ENCODE measurements at regions not wholly inside any gene's neighbourhood (a gene's known extent, or its start where the extent isn't known, plus 50 kb on each side); places are given as distances from the start of the nearest gene placed in this dataset.

DNA sequence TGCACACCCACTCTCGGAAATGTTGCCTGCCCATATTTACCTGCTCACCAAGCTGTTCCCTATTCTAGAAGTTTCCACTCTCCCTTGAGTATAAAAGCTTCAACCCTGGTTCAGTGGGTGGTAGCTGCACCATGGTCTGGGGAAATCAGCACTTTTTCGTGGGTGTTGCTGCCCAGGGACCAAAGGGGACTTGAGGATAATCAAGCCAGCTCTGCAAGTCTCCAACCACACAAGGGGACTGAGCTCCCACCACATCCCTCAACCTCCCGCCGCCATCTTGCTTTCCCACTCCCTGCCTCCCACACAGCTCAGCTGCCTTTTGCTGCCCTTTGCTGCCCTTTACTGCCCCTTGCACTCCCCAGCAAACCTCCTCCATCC, 210.0 kb downstream of the AUH start:
- Histone ChIP-seq H3K4me1 (no peaks in the 10 kb centered on the region), H3K4me3 (no peak overlapping the region), H3K27ac (no peak overlapping the region), H3K9me3 (no peaks in the 10 kb centered on the region), H3K27me3 (no peaks in the 10 kb centered on the region), H3K36me3 (no peaks in the 10 kb centered on the region)
- intact Hi-C loops (cut with DNase I): no loop called here
- ATAC-seq: peak; percentile 14
- DNase-seq: no peak
- TF ChIP-seq, protein P1, sequence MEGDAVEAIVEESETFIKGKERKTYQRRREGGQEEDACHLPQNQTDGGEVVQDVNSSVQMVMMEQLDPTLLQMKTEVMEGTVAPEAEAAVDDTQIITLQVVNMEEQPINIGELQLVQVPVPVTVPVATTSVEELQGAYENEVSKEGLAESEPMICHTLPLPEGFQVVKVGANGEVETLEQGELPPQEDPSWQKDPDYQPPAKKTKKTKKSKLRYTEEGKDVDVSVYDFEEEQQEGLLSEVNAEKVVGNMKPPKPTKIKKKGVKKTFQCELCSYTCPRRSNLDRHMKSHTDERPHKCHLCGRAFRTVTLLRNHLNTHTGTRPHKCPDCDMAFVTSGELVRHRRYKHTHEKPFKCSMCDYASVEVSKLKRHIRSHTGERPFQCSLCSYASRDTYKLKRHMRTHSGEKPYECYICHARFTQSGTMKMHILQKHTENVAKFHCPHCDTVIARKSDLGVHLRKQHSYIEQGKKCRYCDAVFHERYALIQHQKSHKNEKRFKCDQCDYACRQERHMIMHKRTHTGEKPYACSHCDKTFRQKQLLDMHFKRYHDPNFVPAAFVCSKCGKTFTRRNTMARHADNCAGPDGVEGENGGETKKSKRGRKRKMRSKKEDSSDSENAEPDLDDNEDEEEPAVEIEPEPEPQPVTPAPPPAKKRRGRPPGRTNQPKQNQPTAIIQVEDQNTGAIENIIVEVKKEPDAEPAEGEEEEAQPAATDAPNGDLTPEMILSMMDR (IDR thresholded peaks at IDR 0.05): no peak

GRCh38 chr9:91154686-91155085, 207.0 kb downstream of the AUH start:
- Histone ChIP-seq H3K9me3 (no peaks in the 10 kb centered on the region), H3K4me1 (no peaks in the 10 kb centered on the region), H3K27me3 (no peaks in the 10 kb centered on the region), H3K27ac (no peak overlapping the region), H3K36me3 (no peaks in the 10 kb centered on the region), H3K4me3 (no peak overlapping the region)
- ATAC-seq (no peak), DNase-seq (no peak)
- TF ChIP-seq, protein P1 (IDR thresholded peaks at IDR 0.05): no peak
- intact Hi-C loops (cut with DNase I): no loop called here

GRCh38 chr9:91155181-91155580, 206.5 kb downstream of the AUH start:
- Histone ChIP-seq H3K4me1 (no peaks in the 10 kb centered on the region), H3K36me3 (no peaks in the 10 kb centered on the region), H3K27me3 (no peaks in the 10 kb centered on the region), H3K4me3 (no peak overlapping the region), H3K9me3 (no peaks in the 10 kb centered on the region), H3K27ac (no peak overlapping the region)
- TF ChIP-seq, protein P1 (IDR thresholded peaks at IDR 0.05): no peak
- intact Hi-C loops (cut with DNase I): no loop called here
- no peak for ATAC-seq
- no peak for DNase-seq

- no peaks in the 10 kb centered on the region for H3K9me3 ChIP-seq
- H3K27ac ChIP-seq: peak overlapping the region; percentile 6
- no peak for ATAC-seq
- intact Hi-C loops (cut with DNase I): no loop called here
- H3K36me3 ChIP-seq: no peaks in the 10 kb centered on the region
- H3K4me3 ChIP-seq: no peak overlapping the region
- TF ChIP-seq, protein P1 (IDR thresholded peaks at IDR 0.05): no peak
- no peaks in the 10 kb centered on the region for H3K27me3 ChIP-seq
- DNase-seq: no peak
- no peaks in the 10 kb centered on the region for H3K4me1 ChIP-seq
Measured at GRCh38 chr9:91155746-91156376, 205.9 kb downstream of the AUH start.

DNA sequence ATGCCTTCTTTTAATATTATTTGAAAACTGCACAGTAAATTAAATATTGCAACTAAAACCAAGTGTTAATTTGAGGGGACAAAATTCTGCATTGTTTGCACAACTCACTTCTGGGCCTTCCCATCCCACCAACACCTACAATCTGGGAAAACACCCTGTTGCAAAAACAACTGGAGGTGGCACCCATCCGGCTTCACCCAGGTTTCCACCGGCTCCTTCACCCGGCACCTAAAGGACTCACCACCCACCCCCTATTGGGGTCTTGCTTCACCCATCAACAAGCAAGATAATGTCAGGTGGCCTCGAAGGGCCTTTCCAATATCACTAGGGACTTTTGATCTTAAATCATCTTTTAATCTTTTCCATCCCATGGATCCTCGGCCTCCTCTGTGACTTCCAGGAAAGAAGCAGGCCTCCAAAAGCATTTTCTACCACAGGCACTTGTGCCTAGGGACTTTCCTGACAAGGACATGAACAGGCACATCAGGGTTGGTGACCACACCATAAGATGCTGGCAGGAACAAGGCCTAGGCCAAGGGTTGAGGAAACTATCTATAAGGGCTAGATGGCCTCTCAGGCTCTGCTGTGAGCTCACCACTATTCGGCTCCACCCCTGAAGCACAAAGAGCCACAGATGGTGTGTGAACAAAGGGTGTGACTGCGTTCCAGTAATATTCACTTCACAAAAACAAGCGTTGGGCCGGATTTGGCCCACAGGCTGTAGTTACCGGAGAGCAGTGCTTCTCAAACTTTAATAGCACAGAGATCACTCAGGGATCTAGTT, 205.1 kb downstream of the AUH start:
- ATAC-seq (peak; percentile 76), DNase-seq (no peak)
- no peaks in the 10 kb centered on the region for H3K36me3 ChIP-seq
- no peaks in the 10 kb centered on the region for H3K4me1 ChIP-seq
- intact Hi-C loops (cut with DNase I): no loop called here
- H3K9me3 ChIP-seq: no peaks in the 10 kb centered on the region
- H3K4me3 ChIP-seq: no peak overlapping the region
- no peaks in the 10 kb centered on the region for H3K27me3 ChIP-seq
- no peak overlapping the region for H3K27ac ChIP-seq
- TF ChIP-seq, protein P1 (IDR thresholded peaks at IDR 0.05): no peak
